Esophagus squamous epithelium (tissue), 4 donors: ENCODE measurements at regions not wholly inside any gene's neighbourhood (a gene's known extent, or its start where the extent isn't known, plus 50 kb on each side); places are given as distances from the start of the nearest gene placed in this dataset.

Experiments
- CTCF ChIP-seq, 6 experiments: fragments of 450-650 bp in 4 of 6; fragments of 200-600 bp in 2 of 6; sonication (generic) in 2 of 6; IDR thresholded peaks; one replicate each; pipeline ENCODE4 v1.5.1; 2016 to 2019; ENCODE audit warnings: antibody characterized with exemption in 6 of 6, mild to moderate bottlenecking in 4 of 6, moderate library complexity in 4 of 6
- POLR2A ChIP-seq, 4 donors: fragments of 450-650 bp; IDR thresholded peaks; one replicate each; pipeline ENCODE4 v1.6.1; 2017; ENCODE audit warnings: antibody characterized with exemption in 4 of 4, mild to moderate bottlenecking in 4 of 4, moderate library complexity in 3 of 4

DNA sequence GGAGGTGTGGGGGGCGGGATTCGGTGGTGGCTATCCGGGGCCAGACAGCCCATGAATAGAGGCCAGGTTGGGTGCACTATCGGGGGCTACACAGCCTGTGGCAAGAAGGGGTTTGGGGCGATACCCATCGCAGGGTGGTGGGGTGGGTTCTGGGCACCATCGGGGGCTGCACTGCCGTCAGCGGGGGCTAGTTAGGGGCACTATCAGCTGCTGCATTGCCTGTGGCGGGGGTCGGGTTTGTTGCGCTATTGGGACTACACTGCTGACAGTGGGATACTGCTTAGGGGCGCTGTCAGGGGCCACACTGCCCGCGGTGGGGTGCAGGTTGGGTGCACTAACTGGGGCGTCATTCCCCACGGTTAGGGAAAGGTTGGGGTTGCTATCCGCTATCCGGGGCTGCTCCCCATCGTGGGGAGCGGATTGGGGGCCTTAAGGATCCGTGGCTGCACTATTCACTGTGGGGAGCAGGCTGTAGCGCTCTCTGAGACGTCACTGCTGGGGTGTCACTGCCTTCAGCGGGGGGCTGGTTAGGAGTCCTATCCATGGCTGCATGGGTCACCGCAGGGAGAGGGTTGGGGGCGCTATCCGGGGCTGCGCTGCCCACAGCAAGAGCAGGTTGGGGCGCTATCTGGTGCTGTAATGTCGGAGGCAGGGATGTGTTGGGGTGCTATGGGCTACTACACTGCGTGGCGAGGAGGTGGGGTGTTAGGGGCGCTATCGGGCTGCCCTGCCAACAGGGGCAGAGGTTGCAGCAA, 76.5 kb upstream of the SLC35G4 start:
- TF ChIP-seq CTCF (IDR thresholded peaks at IDR 0.05) (no peak), POLR2A (IDR thresholded peaks at IDR 0.05) (no peak)
